HEK293 (cell line): ENCODE measurements at regions not wholly inside any gene's neighbourhood (a gene's known extent, or its start where the extent isn't known, plus 50 kb on each side); places are given as distances from the start of the nearest gene placed in this dataset.

Experiments used
- CTCF ChIA-PET: fragments of 350-600 bp; formaldehyde crosslinking; extraction: SDS; loops from one replicate; lab custom pipeline; 2021; ENCODE audit warnings: antibody characterized with exemption; lab: Yijun Ruan, JAX
- POLR2A ChIA-PET: fragments of 300-600 bp; formaldehyde crosslinking; extraction: SDS; loops from one replicate; lab custom pipeline; 2020; ENCODE audit warnings: antibody characterized with exemption, inconsistent platforms; lab: Yijun Ruan, JAX
- H3K27ac ChIP-seq: fragments of 200-500 bp; sonication (Bioruptor generic); 2 replicates; pipeline ENCODE4 v1.5.1; 2014; ENCODE audit warnings: low read depth, low read length, control low read depth, inconsistent platforms; ENCODE audit errors: extremely low read depth
- H3K36me3 ChIP-seq, 2 experiments: fragments of 200-500 bp in 1 of 2; sonication (Bioruptor generic) in 1 of 2; 1 replicate in 1 of 2; 2 replicates in 1 of 2; pipeline ENCODE4 v1.5.1; 2014 to 2017; ENCODE audit warnings: inconsistent platforms in 2 of 2, low read length in 2 of 2; ENCODE audit not compliant: control insufficient read depth in 2 of 2, insufficient read depth in 1 of 2
- H3K4me1 ChIP-seq: fragments of 200-500 bp; sonication (Bioruptor generic); 2 replicates; pipeline ENCODE4 v1.5.1; 2014; ENCODE audit warnings: mild to moderate bottlenecking, low read length, inconsistent platforms; ENCODE audit not compliant: control insufficient read depth, insufficient read depth
- H3K4me3 ChIP-seq: 2 replicates; pipeline ENCODE4 v1.5.1; 2011; ENCODE audit warnings: low read depth, mild to moderate bottlenecking, control low read depth, low read length, moderate library complexity
- H3K9me3 ChIP-seq: fragments of 200-500 bp; sonication (Bioruptor generic); 2 replicates; pipeline ENCODE4 v1.5.1; 2014; ENCODE audit warnings: low read depth, low read length, inconsistent platforms; ENCODE audit not compliant: control insufficient read depth, insufficient read depth
- GLI2 ChIP-seq: fragments of 450-650 bp; formaldehyde crosslinking; IDR thresholded peaks from 2 replicates; pipeline ENCODE4; 2017; ENCODE audit warnings: missing biosample characterization, missing genetic modification characterization, low read depth, borderline replicate concordance
- GLIS2 ChIP-seq: fragments of 450-650 bp; formaldehyde crosslinking; IDR thresholded peaks from 2 replicates; pipeline ENCODE4 v1.5.1; 2016; ENCODE audit warnings: missing biosample characterization, missing genetic modification characterization
- KLF1 ChIP-seq: fragments of 450-650 bp; formaldehyde crosslinking; IDR thresholded peaks from 2 replicates; pipeline ENCODE4 v1.5.1; 2016; ENCODE audit warnings: missing biosample characterization, missing genetic modification characterization
- KLF7 ChIP-seq: fragments of 450-650 bp; formaldehyde crosslinking; IDR thresholded peaks from 2 replicates; pipeline ENCODE4 v1.5.1; 2016; ENCODE audit warnings: missing biosample characterization, missing genetic modification characterization, borderline replicate concordance
- KLF9 ChIP-seq: fragments of 450-650 bp; formaldehyde crosslinking; IDR thresholded peaks from 2 replicates; pipeline ENCODE4 v1.5.1; 2016; ENCODE audit warnings: missing biosample characterization, missing genetic modification characterization, low read depth
- SETDB1 ChIP-seq: IDR thresholded peaks from one replicate; pipeline ENCODE4 v1.6.1; 2017; ENCODE audit warnings: mild to moderate bottlenecking, low read length, moderate library complexity, mixed read lengths; ENCODE audit not compliant: insufficient read length
- SP2 ChIP-seq: fragments of 450-650 bp; formaldehyde crosslinking; IDR thresholded peaks from 2 replicates; pipeline ENCODE4 v1.5.1; 2016; ENCODE audit warnings: missing biosample characterization, missing genetic modification characterization
- TCF7L2 ChIP-seq: IDR thresholded peaks from 2 replicates; pipeline ENCODE4 v1.6.1; 2011; ENCODE audit warnings: low read depth, mild to moderate bottlenecking, inconsistent platforms, low read length, moderate library complexity, borderline replicate concordance
- ZBTB1 ChIP-seq: fragments of 450-650 bp; formaldehyde crosslinking; IDR thresholded peaks from 2 replicates; pipeline ENCODE4 v1.5.1; 2016; ENCODE audit warnings: missing biosample characterization, missing genetic modification characterization
- ZBTB10 ChIP-seq: fragments of 450-650 bp; formaldehyde crosslinking; IDR thresholded peaks from 2 replicates; pipeline ENCODE4 v1.5.1; 2016; ENCODE audit warnings: missing biosample characterization, missing genetic modification characterization
- ZNF121 ChIP-seq: fragments of 450-650 bp; formaldehyde crosslinking; IDR thresholded peaks from 2 replicates; pipeline ENCODE4 v1.5.1; 2016; ENCODE audit warnings: missing biosample characterization, missing genetic modification characterization
- ZNF148 ChIP-seq: fragments of 450-650 bp; formaldehyde crosslinking; IDR thresholded peaks from 2 replicates; pipeline ENCODE4 v1.5.0; 2017; ENCODE audit warnings: missing biosample characterization, missing genetic modification characterization, borderline replicate concordance
- ZNF155 ChIP-seq: fragments of 450-650 bp; formaldehyde crosslinking; IDR thresholded peaks from 2 replicates; pipeline ENCODE4 v1.5.1; 2016; ENCODE audit warnings: missing biosample characterization, missing genetic modification characterization
- ZNF157 ChIP-seq: fragments of 450-650 bp; formaldehyde crosslinking; IDR thresholded peaks from 2 replicates; pipeline ENCODE4 v1.5.1; 2016; ENCODE audit warnings: missing biosample characterization, missing genetic modification characterization
- ZNF18 ChIP-seq: fragments of 450-650 bp; formaldehyde crosslinking; IDR thresholded peaks from 2 replicates; pipeline ENCODE4 v1.5.1; 2016; ENCODE audit warnings: missing biosample characterization, missing genetic modification characterization
- ZNF23 ChIP-seq: fragments of 450-650 bp; formaldehyde crosslinking; IDR thresholded peaks from 2 replicates; pipeline ENCODE4 v1.5.1; 2016; ENCODE audit warnings: missing biosample characterization, missing genetic modification characterization, borderline replicate concordance
- ZNF248 ChIP-seq: fragments of 450-650 bp; formaldehyde crosslinking; IDR thresholded peaks from 2 replicates; pipeline ENCODE4 v1.5.1; 2017; ENCODE audit warnings: missing biosample characterization, missing genetic modification characterization
- ZNF26 ChIP-seq: fragments of 450-650 bp; formaldehyde crosslinking; IDR thresholded peaks from 2 replicates; pipeline ENCODE4 v1.5.1; 2016; ENCODE audit warnings: missing biosample characterization, missing genetic modification characterization
- ZNF274 ChIP-seq, 2 experiments: fragments of 200-500 bp in 1 of 2; fragments of 450-650 bp in 1 of 2; sonication (Bioruptor generic) in 1 of 2; formaldehyde crosslinking in 1 of 2; IDR thresholded peaks; 2 replicates each; pipeline versions ENCODE4 v1.5.1 to v1.6.1; 2014 to 2016; ENCODE audit warnings: borderline replicate concordance in 1 of 2, inconsistent platforms in 1 of 2, low read length in 1 of 2, missing biosample characterization in 1 of 2, missing genetic modification characterization in 1 of 2
- ZNF416 ChIP-seq: fragments of 450-650 bp; formaldehyde crosslinking; IDR thresholded peaks from 2 replicates; pipeline ENCODE4 v1.5.1; 2016; ENCODE audit warnings: missing biosample characterization, missing genetic modification characterization
- ZNF433 ChIP-seq: fragments of 450-650 bp; formaldehyde crosslinking; IDR thresholded peaks from 2 replicates; pipeline ENCODE4 v1.5.1; 2016; ENCODE audit warnings: missing biosample characterization, missing genetic modification characterization, low read depth
- ZNF48 ChIP-seq: fragments of 450-650 bp; formaldehyde crosslinking; IDR thresholded peaks from 2 replicates; pipeline ENCODE4 v1.5.1; 2016; ENCODE audit warnings: missing biosample characterization, missing genetic modification characterization
- ZNF529 ChIP-seq: fragments of 450-650 bp; formaldehyde crosslinking; IDR thresholded peaks from 2 replicates; pipeline ENCODE4 v1.5.1; 2017; ENCODE audit warnings: missing genetic modification characterization, missing biosample characterization; ENCODE audit not compliant: insufficient replicate concordance
- ZNF658 ChIP-seq: fragments of 450-650 bp; formaldehyde crosslinking; IDR thresholded peaks from 2 replicates; pipeline ENCODE4; 2016; ENCODE audit warnings: missing biosample characterization, missing genetic modification characterization
- ZNF660 ChIP-seq: fragments of 450-650 bp; IDR thresholded peaks from 2 replicates; pipeline ENCODE4 v1.5.1; 2018; ENCODE audit warnings: missing biosample characterization, mild to moderate bottlenecking, missing genetic modification characterization
- ZNF707 ChIP-seq: fragments of 450-650 bp; formaldehyde crosslinking; IDR thresholded peaks from 2 replicates; pipeline ENCODE4 v1.5.1; 2016; ENCODE audit warnings: missing biosample characterization, missing genetic modification characterization
- ZNF792 ChIP-seq: fragments of 450-650 bp; formaldehyde crosslinking; IDR thresholded peaks from 2 replicates; pipeline ENCODE4 v1.5.1; 2016; ENCODE audit warnings: missing biosample characterization, missing genetic modification characterization
- ZSCAN30 ChIP-seq: fragments of 450-650 bp; IDR thresholded peaks from 2 replicates; pipeline ENCODE4 v1.5.1; 2018; ENCODE audit warnings: missing biosample characterization, mild to moderate bottlenecking, missing genetic modification characterization, moderate library complexity

- Histone ChIP-seq H3K36me3 (no peaks in the 10 kb centered on the region), H3K9me3 (no peaks in the 10 kb centered on the region), H3K4me3 (no peak overlapping the region), H3K4me1 (no peaks in the 10 kb centered on the region), H3K27ac (no peak overlapping the region)
- ChIA-PET POLR2A (no interaction called here), CTCF (no interaction called here)
- TF ChIP-seq SP2 (tag by site-specific recombination), result no peak
- TF ChIP-seq ZNF707 (tag by site-specific recombination), result no peak
- TF ChIP-seq SETDB1, result no peak
- no peak for TF ChIP-seq ZNF658
- no peak for TF ChIP-seq ZNF792 (tag by site-specific recombination)
- no peak for TF ChIP-seq ZBTB1 (tag by site-specific recombination)
- no peak for TF ChIP-seq ZNF26 (tag by site-specific recombination)
- TF ChIP-seq ZSCAN30 (tag by site-specific recombination), result no peak
- TF ChIP-seq ZNF416 (tag by site-specific recombination), result no peak
- no peak for TF ChIP-seq ZNF529 (tag by site-specific recombination)
- no peak for TF ChIP-seq GLIS2 (tag by site-specific recombination)
- TF ChIP-seq KLF1 (tag by site-specific recombination), result no peak
- TF ChIP-seq ZNF23 (tag by site-specific recombination), result no peak
Observed at GRCh38 chr2:163281717-163282116, 443.1 kb upstream of the KCNH7 start.

- CTCF ChIA-PET, result interaction anchor here (0.7 kb wide), 1 partner anchor 52 kb away, joined by 5 read pairs; no protein-coding TSS in a partner anchor
- TF ChIP-seq ZNF48 (no peak), KLF7 (tag by site-specific recombination) (no peak), ZNF157 (tag by site-specific recombination) (no peak), ZNF248 (tag by site-specific recombination) (no peak), ZNF148 (no peak), ZBTB10 (no peak), KLF9 (no peak), ZNF660 (tag by site-specific recombination) (no peak), GLI2 (no peak), ZNF121 (no peak), TCF7L2 (no peak), ZNF707 (tag by site-specific recombination) (no peak), ZNF433 (tag by site-specific recombination) (no peak), ZNF658 (no peak), ZNF274 (IDR thresholded peaks at IDR 0.05; ENCODE audit: low read length) (no peak), ZNF274 (tag by site-specific recombination; IDR thresholded peaks at IDR 0.05; ENCODE audit: borderline replicate concordance) (no peak), ZNF18 (tag by site-specific recombination) (no peak), ZNF155 (tag by site-specific recombination) (no peak)
Observed at GRCh38 chr2:163269374-163270021, 430.9 kb upstream of the KCNH7 start.

More at GRCh38 chr2:163269374-163270021, 430.9 kb upstream of the KCNH7 start:
- no peaks in the 10 kb centered on the region for H3K9me3 ChIP-seq
- no peaks in the 10 kb centered on the region for H3K4me1 ChIP-seq
- H3K4me3 ChIP-seq, result no peak overlapping the region
- H3K27ac ChIP-seq, result no peak overlapping the region
- POLR2A ChIA-PET, result no interaction called here
- no peaks in the 10 kb centered on the region for H3K36me3 ChIP-seq
